HepG2 (cell line): ENCODE measurements at regions not wholly inside any gene's neighbourhood (a gene's known extent, or its start where the extent isn't known, plus 50 kb on each side); places are given as distances from the start of the nearest gene placed in this dataset.

ENCODE experiments used
- ATAC-seq: fragments of 200-7000 bp; cut with Tn5 transposase; 3 replicates; pipeline ENCODE4 v1.9.1; 2020; ENCODE audit warnings: mild to moderate bottlenecking, moderate library complexity
- BruUV-seq: library from RNA; stranded (reverse); fragments of 400-500 nt; replicated peaks from 2 replicates; lab custom pipeline; 2021; lab: Mats Ljungman, UMichigan
- CTCF ChIA-PET: fragments of 300-600 bp; formaldehyde crosslinking; extraction: SDS; loops from one replicate; lab custom pipeline; 2021; ENCODE audit warnings: low total read pairs, inconsistent platforms, low intra/inter-chr PET ratio; lab: Yijun Ruan, JAX
- POLR2A ChIA-PET: fragments of 350-600 bp; sonication (Branson Sonifier 250); formaldehyde crosslinking; loops from one replicate; lab custom pipeline; 2020; ENCODE audit warnings: antibody characterized with exemption, inconsistent platforms; lab: Yijun Ruan, JAX
- DNase-seq: peaks from one replicate; pipeline ENCODE4 v3.0.0-alpha.2; 2015; ENCODE audit warnings: low spot score
- FAIRE-seq: peaks from 3 replicates; lab custom pipeline; 2011; peaks lifted over from hg19 to GRCh38; lab: Jason Lieb, UNC
- H2AFZ ChIP-seq: one replicate; pipeline ENCODE4 v1.6.1; 2011; ENCODE audit warnings: low read length, inconsistent platforms
- H3K27ac ChIP-seq: fragments of 300-600 bp; 3 replicates; pipeline ENCODE4 v1.8.0; 2011; ENCODE audit warnings: mixed run types, mild to moderate bottlenecking, mixed read lengths, low read length, inconsistent platforms; ENCODE audit not compliant: insufficient read depth; ENCODE audit errors: extremely low read length
- H3K27me3 ChIP-seq, 2 experiments: fragments of 200-600 bp in 1 of 2; 2 replicates in 1 of 2; 3 replicates in 1 of 2; pipeline versions ENCODE4 v1.6.0 to v1.8.0; 2011; ENCODE audit warnings: low read length in 2 of 2, mild to moderate bottlenecking in 2 of 2, moderate library complexity in 2 of 2, inconsistent platforms in 1 of 2; ENCODE audit not compliant: insufficient read depth in 2 of 2, control insufficient read depth in 1 of 2
- H3K36me3 ChIP-seq, 2 experiments: fragments of 200-600 bp in 1 of 2; replicated peaks in 1 of 2; 2 replicates in 1 of 2; 3 replicates in 1 of 2; pipeline versions ENCODE4 v1.5.1 to v1.8.0; 2011; ENCODE audit warnings: low read length in 2 of 2, inconsistent platforms in 1 of 2; ENCODE audit not compliant: insufficient read depth in 2 of 2, control insufficient read depth in 1 of 2
- H3K4me1 ChIP-seq: 2 replicates; pipeline ENCODE4 v1.5.1; 2012; ENCODE audit warnings: low read length, inconsistent platforms; ENCODE audit not compliant: insufficient read depth
- H3K4me2 ChIP-seq: 2 replicates; pipeline ENCODE4 v1.6.0; 2011; ENCODE audit warnings: low read depth, low read length, inconsistent platforms
- H3K4me3 ChIP-seq, 3 experiments: fragments of 200-600 bp in 1 of 3; sonication (generic), shearing (Covaris generic) in 1 of 3; replicated peaks in 1 of 3; 2 replicates each; pipeline ENCODE4 v1.5.1; 2011 to 2016; ENCODE audit warnings: low read length in 3 of 3, inconsistent platforms in 2 of 3, low read depth in 2 of 3, mild to moderate bottlenecking in 2 of 3, control low read depth in 1 of 3, mixed read lengths in 1 of 3; ENCODE audit not compliant: insufficient read depth in 1 of 3
- H3K79me2 ChIP-seq: one replicate; pipeline ENCODE4 v1.6.1; 2011; ENCODE audit warnings: low read length, inconsistent platforms; ENCODE audit not compliant: insufficient read depth
- H3K9ac ChIP-seq: 2 replicates; pipeline ENCODE4 v1.6.0; 2011; ENCODE audit warnings: mild to moderate bottlenecking, low read depth, low read length, inconsistent platforms; ENCODE audit not compliant: insufficient read depth
- H3K9me3 ChIP-seq: 2 replicates; pipeline ENCODE4 v1.5.1; 2012; ENCODE audit warnings: mild to moderate bottlenecking, low read length
- H4K20me1 ChIP-seq: 2 replicates; pipeline ENCODE4 v1.6.0; 2011; ENCODE audit warnings: inconsistent platforms, mild to moderate bottlenecking, low read length, moderate library complexity; ENCODE audit not compliant: insufficient read depth
- CBX5 ChIP-seq: sonication (generic); formaldehyde crosslinking; IDR thresholded peaks from 2 replicates; pipeline ENCODE4 v1.4.0; 2020; ENCODE audit warnings: missing genetic modification reagents, borderline replicate concordance
- HNRNPL ChIP-seq: fragments of 200-400 bp; formaldehyde crosslinking; IDR thresholded peaks from 2 replicates; pipeline ENCODE4 v1.6.1; 2017; ENCODE audit warnings: mild to moderate bottlenecking, low read depth, low read length
- MTF1 ChIP-seq: sonication (generic); formaldehyde crosslinking; IDR thresholded peaks from 2 replicates; pipeline ENCODE4 v1.5.0; 2020; ENCODE audit warnings: missing genetic modification reagents
- PPARG ChIP-seq: conservative IDR thresholded peaks from 2 replicates; pipeline ENCODE4 v1.6.1; 2016; ENCODE audit warnings: missing biosample characterization, missing genetic modification reagents
- ZNF513 ChIP-seq: sonication (generic); formaldehyde crosslinking; conservative IDR thresholded peaks from 2 replicates; pipeline ENCODE4 v1.5.0; 2020; ENCODE audit warnings: missing genetic modification reagents
- ZNF570 ChIP-seq: sonication (generic); formaldehyde crosslinking; IDR thresholded peaks from 2 replicates; pipeline ENCODE4 v1.4.0; 2020; ENCODE audit warnings: mild to moderate bottlenecking, missing genetic modification reagents, borderline replicate concordance
- ZNF800 ChIP-seq: sonication (generic); formaldehyde crosslinking; IDR thresholded peaks from 2 replicates; pipeline ENCODE4 v1.4.0; 2020; ENCODE audit warnings: missing genetic modification reagents
- WGBS: methylation state at CpG from one replicate; pipeline ENCODE4 v1.1.6; 2017; ENCODE audit warnings: low lambda C conversion rate; 5-methylcytosine and 5-hydroxymethylcytosine counted together
- in situ Hi-C: cut with HindIII; loops from 2 replicates; pipeline ENCODE4 v1.10.0; 2017; ENCODE audit warnings: low pct_unique_long_range_greater_than_20kb; ENCODE audit not compliant: extremely low pct_ligation_motif_present
- intact Hi-C: fragments of 100-400 bp; cut with micrococcal nuclease; formaldehyde crosslinking; loops from one replicate; pipeline ENCODE4 v1.10.0; 2022; ENCODE audit not compliant: unreplicated experiment
- TF ChIP-seq, protein P1 (sequence below): IDR thresholded peaks from 2 replicates; pipeline ENCODE4 v1.6.1; 2016; ENCODE audit warnings: mild to moderate bottlenecking

DNA sequence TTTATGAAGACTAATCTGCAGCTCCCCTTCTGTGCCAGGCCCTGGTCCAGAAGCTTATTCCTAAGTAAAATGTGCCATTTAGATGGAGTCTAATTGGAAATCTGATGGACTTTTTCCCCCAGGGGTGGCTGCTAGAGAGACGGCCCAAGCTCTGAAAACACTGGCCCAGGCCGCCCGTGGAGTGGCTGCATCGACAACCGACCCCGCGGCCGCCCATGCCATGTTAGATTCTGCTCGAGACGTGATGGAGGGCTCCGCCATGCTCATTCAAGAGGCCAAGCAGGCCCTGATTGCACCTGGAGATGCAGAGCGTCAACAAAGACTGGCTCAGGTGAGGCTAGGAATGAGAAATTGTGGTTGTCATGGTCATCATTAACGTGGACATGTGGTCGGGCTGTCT is 305.8 kb upstream of the TPM1 start:
- POLR2A ChIA-PET: no interaction called here
- no peak for ATAC-seq

More for the DNA sequence above, 305.8 kb upstream of the TPM1 start:
- H4K20me1 ChIP-seq: no peaks in the 10 kb centered on the region
- H3K4me2 ChIP-seq: no peak overlapping the region
- DNase-seq (no peak), FAIRE-seq (no peak)
- CTCF ChIA-PET: no interaction called here
- no peaks in the 10 kb centered on the region for H3K27me3 ChIP-seq
- peaks cover 0 to 3% of the 10 kb centered on the region in 2 experiments; a peak in 2 of 5 replicates for H3K36me3 ChIP-seq
- intact Hi-C loops (no loop called here), in situ Hi-C loops (no loop called here)
- no peaks in the 10 kb centered on the region for H3K9me3 ChIP-seq
- peaks cover 1% of the 10 kb centered on the region; the same call in 1 of the 2 replicates for H3K4me1 ChIP-seq
- no peak overlapping the region for H3K27ac ChIP-seq
- no TSS peak for BruUV-seq
- TF ChIP-seq, protein P1, sequence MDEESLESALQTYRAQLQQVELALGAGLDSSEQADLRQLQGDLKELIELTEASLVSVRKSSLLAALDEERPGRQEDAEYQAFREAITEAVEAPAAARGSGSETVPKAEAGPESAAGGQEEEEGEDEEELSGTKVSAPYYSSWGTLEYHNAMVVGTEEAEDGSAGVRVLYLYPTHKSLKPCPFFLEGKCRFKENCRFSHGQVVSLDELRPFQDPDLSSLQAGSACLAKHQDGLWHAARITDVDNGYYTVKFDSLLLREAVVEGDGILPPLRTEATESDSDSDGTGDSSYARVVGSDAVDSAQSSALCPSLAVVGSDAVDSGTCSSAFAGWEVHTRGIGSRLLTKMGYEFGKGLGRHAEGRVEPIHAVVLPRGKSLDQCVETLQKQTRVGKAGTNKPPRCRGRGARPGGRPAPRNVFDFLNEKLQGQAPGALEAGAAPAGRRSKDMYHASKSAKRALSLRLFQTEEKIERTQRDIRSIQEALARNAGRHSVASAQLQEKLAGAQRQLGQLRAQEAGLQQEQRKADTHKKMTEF (CRISPR knock-in tag): no peak
- no peak for TF ChIP-seq PPARG (CRISPR knock-in tag)
- TF ChIP-seq ZNF800 (CRISPR knock-in tag): no peak
- no peak for TF ChIP-seq HNRNPL
- no peak for TF ChIP-seq ZNF513
- no peak for TF ChIP-seq CBX5 (CRISPR knock-in tag)
- TF ChIP-seq ZNF570 (CRISPR knock-in tag): no peak
- no peak for TF ChIP-seq MTF1
- H3K4me3 ChIP-seq: no peak overlapping the region
- H3K9ac ChIP-seq: no peak overlapping the region
- 94% methylated on average over 12 of the region's 14 CpGs for WGBS
- no peaks in the 10 kb centered on the region for H3K79me2 ChIP-seq
- no peak overlapping the region for H2AFZ ChIP-seq
